ENCODE measurements at regions not wholly inside any gene's neighbourhood (a gene's known extent, or its start where the extent isn't known, plus 50 kb on each side); places are given as distances from the start of the nearest gene placed in this dataset.

DNA sequence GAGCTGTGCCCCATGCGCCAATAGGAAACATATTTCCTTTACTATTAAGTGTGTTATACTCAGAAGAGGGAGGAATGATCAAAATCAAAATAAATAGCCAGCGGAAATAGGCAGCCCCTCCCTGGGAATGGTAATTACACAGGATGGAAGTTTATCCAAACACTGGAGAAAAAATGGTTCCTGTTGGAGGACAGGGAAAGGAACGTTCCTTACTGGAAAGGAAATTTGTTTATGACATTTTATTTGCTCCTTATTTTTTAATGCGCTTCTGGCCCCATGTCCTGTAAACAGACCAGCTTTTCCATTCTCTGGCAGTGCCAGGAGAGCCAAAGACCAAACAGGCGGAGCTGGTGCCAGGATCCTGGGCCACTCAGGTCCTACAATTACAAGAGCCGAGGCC lies 273.7 kb downstream of the SOX9 start:
- no peak for DNase-seq

- DNase-seq = no peak
Observed at GRCh38 chr17:72396121-72396520, 275.3 kb downstream of the SOX9 start.

GRCh38 chr17:72397223-72397667 lies 276.4 kb downstream of the SOX9 start:
- no peak for DNase-seq

GRCh38 chr17:72397687-72398086 lies 276.9 kb downstream of the SOX9 start:
- no peak for DNase-seq

DNA sequence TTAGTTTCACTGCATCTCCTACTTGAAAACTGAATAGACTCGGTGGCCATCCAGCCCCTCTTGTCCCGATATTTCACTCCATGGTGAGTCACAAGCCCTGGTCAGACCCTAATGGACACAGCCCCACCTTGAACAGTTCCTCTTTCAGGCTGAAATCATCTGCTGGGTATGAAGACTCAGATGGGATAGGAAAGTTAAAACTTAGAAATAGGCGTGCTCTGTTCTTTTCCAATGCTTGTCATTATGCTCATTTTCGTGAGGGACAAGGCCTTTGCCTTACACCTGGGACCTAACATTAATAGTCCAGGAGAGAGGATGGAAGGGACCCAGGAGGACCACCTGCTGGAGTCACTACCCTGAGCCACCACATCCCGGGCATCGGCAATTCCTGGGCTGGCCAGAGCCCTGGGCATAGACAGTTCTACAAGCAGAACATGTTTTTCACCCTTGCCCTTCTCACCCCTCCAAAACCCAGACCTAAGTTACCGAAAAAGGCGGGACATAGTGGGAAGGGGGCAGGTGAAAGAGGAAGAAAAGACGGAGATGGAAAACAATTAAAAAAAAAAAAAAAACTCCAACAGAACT lies 278.3 kb downstream of the SOX9 start:
- DNase-seq = no peak

DNA sequence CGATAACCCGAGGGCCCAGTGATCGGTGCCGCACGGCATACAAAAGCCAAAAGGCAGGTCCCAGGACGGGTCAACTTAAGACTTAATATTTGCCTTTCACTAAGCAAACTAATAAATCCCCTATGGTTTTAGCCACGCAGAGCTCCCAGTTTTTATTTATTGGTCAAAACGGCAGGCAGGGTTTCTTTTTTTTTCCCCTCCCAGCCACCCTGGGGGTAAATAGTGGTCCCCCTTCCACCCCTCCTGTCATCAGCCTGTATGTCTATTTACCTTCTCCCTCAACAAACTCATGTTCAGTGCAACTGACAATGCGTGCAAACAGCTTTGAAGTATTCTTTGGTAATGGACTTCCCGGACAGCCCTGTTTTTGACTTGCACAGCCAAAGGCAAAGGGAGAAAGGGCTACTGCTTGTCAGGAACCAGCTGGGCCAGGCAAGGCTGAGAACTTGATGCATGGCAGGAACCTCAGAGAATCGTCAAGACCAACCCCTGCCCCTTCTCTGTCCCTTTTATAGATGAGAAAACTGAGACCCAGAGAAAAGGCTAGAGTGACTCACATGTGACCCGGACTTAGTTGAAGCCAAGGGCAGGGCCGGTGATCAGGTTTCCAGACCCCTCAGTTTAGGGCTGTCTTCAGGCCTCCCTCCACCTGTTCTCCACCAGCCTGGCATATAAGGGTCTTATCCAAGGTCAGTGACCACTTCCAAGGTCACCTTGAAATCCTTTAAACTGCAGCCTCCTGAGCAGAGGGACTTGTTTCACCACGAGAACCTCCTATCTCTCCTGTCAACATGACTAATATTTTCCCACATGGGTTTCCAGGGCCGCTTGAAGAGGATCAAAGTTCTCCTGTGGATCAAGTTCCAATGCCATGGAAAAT lies 279.0 kb downstream of the SOX9 start:
- no peak for DNase-seq

GRCh38 chr17:72400488-72400827 lies 279.6 kb downstream of the SOX9 start:
- no peak for DNase-seq

DNA sequence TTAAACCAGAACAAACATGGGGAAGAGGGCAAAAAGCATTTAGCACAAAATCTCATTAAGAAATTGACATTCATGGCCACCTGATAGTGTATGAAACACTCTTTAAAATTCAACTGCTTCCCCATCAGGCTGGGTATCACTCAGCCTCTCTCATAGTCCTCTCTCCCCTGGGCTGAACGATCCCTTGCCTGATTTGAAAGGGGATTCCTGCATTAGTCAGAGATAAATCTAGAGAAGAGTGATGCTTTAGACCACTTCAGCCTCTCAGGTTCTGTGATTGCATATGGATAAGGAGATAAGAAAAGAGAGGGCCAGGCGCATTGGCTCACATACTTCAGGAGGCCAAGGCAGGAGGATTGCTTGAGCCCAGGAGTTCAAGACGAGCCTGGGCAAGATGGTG lies 280.0 kb downstream of the SOX9 start:
- no peak for DNase-seq

- DNase-seq = no peak
Observed at GRCh38 chr17:72401883-72402726, 281.3 kb downstream of the SOX9 start.

DNA sequence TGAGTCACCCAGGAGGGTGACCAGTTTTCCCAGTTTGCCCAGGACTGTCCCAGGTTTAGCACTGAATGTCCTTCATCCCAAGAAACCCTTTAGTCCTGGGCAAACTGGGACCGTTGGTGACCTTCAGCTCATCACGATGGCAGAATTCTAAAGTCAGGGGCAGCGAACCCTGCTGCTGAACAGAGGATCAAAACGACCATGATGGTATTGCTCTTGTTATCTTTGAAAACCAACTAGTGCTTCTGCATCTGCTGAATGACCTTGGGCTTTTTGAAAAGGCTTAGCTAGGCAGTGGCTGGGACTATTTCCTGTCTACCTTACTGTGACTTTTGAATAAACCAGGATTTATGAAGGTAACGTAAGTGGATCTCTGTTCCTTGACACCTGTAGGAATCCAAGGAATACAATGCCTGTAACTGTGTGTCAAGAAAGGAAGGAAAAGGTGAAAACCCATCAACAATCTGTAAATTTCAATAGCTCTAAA lies 281.9 kb downstream of the SOX9 start:
- DNase-seq = no peak

- no peak for DNase-seq
Observed at GRCh38 chr17:72403713-72404209, 282.9 kb downstream of the SOX9 start.

DNA sequence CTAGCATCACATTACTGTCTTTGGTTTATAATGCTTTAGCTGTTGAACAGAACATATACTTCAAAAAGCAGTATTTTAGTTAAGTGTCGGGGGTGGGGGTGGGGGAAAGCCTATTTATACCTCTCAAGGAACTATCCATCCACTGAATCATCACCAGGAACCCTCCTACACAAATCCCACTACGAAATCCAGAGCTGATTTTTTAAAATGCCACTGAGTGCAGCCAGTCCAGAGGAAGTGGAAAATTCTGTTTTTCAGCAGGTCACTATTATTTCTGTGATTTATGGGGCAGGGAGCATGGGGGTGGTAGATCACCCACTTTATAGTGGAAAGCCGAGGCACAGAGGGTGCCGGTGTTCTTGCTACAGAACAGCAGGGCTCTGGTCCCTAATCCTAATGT lies 284.1 kb downstream of the SOX9 start:
- no peak for DNase-seq

DNA sequence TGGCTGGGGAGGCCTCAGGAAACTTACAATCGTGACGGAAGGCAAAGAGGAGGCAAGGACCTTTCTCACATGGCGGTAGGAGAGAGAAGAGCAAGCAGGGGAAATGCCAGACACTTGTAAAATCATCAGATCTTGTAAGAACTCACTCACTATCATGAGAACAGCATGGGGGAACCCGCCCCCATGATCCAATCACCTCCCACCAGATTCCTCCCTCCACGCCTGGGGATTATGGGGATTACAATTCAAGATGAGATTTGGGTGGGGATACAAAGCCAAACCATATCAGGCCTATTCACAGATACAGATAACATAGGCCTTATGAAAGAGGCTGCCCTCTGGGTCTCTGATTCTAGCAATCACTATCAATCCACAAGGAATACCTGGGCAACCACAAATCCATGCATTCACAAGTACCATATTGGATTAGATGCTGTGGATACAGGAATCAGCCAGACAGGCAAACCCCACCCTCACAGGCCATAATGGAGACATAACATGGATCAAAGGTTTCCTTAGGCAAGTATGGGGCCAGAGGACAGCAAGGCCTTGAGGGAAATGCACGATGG lies 284.9 kb downstream of the SOX9 start:
- DNase-seq = no peak

DNA sequence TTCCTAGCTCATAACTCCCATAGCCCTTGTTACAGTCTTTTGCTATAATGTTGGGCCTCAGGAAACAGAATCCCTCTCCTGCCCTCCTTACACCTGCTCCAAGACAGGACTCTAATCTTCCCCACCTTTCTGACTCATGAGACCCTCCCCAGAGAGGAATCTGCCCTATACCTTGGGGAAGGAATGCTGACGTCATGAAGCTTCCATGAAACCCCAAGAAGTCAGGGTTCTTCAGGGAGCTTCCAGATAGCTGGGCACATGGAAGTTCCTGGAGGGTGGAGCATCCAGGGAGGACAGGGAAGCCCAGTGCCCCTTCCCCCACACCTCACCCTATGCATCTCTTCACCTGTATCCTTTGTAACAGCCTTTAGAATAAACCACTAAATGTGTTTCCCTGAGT lies 285.7 kb downstream of the SOX9 start:
- DNase-seq = no peak

- no peak for DNase-seq
Observed at GRCh38 chr17:72407336-72407909, 286.6 kb downstream of the SOX9 start.

GRCh38 chr17:72407931-72408330 lies 287.1 kb downstream of the SOX9 start:
- DNase-seq = no peak

DNA sequence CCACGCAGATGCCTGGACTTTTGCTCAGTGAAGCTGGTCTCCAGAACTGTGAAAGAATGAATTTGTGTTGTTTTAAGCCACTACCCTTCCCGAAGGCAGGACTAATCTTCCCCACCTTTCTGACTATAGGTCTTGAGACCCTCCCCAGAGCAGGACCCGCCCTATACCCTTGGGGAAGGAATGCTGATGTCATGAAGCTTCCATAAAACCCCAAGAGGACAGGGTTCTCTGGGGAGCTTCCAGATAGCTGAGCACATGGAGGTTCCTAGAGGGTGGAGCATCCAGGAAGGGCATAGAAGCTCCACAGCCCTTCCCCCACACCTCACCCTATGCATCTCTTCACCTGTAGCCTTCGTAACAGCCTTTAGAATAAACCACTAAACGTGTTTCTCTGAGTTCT lies 287.8 kb downstream of the SOX9 start:
- DNase-seq = no peak

DNA sequence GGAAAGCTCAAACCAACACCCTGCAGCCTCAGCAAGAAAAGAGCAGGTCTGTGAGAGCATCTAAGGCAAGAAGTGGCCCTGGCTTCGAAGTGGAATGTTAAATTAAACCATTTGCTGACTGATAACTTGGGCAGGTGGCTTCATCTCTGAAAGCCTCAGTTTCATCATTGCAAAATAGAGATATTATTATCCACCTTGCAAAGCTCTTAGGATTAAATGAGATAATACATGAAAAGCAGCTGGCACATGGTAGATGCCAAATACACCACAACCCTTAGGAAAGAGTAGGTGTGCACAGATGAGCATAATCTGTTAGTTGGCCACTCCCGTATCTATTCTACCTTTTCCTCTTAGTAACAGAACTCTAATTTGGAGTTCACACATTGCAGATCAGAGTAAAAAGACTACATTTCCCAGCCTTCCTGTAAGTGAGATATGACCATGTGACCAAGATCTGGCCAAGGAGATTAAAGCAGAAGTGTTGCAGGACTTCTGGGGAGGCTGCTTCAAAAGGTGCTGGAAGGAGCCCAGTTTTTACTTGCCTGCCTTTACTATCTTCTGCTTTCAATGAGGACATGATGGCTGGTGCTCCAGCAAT lies 288.7 kb downstream of the SOX9 start:
- no peak for DNase-seq

GRCh38 chr17:72411124-72411563 lies 290.3 kb downstream of the SOX9 start:
- DNase-seq = no peak

DNA sequence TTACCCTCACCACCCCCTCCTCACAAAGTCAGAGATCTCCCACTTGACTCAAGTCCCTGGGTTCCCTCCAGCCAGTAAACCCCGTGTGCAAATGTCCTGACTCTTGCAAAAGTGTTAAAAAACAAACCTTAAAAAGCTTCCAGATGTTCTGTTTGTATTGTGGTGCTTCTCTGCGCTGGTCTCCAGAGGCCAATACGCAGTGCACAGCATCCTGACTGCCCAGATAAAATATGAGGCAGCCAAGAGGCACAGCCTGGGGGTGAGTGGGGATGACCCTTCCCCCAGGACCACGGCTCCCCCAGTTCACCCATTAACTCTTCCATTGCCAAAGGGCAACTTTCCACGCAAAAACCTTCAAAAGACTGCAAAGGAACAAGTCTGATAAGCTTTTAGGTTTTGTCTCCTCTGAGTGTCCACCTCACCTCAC lies 291.8 kb downstream of the SOX9 start:
- no peak for DNase-seq

DNA sequence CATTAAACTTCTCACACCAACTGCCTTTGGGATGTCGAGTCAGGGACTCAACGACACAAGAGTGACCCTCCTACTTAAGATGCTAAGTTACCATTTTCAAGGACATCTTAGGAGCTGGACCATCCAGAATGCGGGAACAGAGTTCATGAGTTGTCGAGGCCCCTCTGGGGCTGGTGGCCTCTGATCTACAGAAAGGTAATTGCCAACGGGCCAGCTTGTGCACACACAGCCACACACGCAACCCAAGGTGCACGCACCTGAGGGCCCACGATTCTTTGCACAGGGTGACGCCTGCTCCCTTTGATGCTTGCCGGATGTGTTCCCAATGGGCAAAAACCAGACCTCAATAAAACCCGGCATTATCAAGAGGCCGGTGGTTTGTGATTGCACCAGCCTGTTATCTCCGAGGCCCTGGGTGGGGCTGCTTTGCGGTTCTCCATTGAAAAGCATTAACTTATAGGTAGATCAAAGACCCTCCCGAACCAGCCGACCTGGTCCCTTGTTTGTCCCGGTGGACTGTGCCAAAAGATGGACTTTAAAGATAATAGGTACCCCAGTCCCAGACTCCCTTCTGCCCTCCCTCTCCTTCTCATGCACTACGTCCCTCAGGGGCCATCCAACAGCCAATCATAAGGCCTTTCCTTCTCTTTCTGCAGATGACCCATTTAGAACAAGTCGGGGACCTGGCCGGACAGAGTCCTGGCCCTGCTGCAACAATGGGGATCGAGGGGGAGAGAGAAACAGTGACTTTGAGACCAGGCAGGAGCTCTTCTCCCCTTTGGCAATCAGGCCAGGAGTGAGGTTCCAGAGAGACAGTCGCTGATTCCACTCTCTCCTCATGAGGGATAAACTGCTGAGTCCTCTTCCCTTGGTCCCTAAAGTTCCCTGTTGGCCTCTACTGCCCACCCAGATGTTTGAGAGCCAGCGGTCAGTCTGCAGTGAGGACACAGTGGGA lies 292.5 kb downstream of the SOX9 start:
- DNase-seq = no peak
